ENCODE measurements at regions not wholly inside any gene's neighbourhood (a gene's known extent, or its start where the extent isn't known, plus 50 kb on each side); places are given as distances from the start of the nearest gene placed in this dataset.
"Not testable (repeated sequence)": the region's sequence is repeated elsewhere in the genome, so short reads cannot be mapped to it uniquely, and the experiment has no call there.

DNA sequence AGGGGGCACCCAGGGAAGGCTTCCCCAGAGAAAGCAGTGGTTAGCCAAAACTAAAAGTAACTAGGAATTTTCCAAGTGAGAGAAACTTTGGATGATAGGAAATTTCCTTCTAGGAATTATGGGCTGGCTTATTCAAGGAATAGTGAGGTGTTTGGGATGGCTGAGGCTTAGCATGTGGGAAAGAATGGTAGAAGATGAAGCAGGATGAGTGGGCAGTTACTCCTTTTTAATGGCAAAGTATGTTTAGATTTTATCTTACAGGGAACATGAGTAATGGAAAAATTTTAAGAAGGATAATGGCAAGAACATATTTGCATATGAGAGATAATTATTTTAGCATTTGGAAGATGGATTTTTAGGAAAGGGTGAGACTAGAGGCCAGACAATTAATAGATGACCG is 197.6 kb downstream of the SLC38A4 start:
- no peak for DNase-seq (ENCODE audit: low read depth, low spot score)
- Histone ChIP-seq H3K27me3 (ENCODE audit: insufficient read depth, insufficient read length) (no peaks in the 10 kb centered on the region), H3K9me3 (ENCODE audit: insufficient read depth, low read length) (no peaks in the 10 kb centered on the region), H3K36me3 (ENCODE audit: insufficient read depth, insufficient read length, low read length) (no peaks in the 10 kb centered on the region), H3K4me1 (ENCODE audit: insufficient read depth, insufficient read length) (no peaks in the 10 kb centered on the region), H3K4me3 (ENCODE audit: insufficient read length, low read depth) (no peak overlapping the region), H3K9ac (ENCODE audit: insufficient read length, low read depth) (no peak overlapping the region)
- TF ChIP-seq ZNF274 (IDR thresholded peaks at IDR 0.05; ENCODE audit: low read depth, low read length), result no peak
- TF ChIP-seq YY1 (IDR thresholded peaks at IDR 0.05; ENCODE audit: insufficient read depth, insufficient read length), result no peak
- no peak for TF ChIP-seq SUZ12 (IDR thresholded peaks at IDR 0.05; ENCODE audit: extremely low read depth, insufficient read depth, insufficient read length)

DNA sequence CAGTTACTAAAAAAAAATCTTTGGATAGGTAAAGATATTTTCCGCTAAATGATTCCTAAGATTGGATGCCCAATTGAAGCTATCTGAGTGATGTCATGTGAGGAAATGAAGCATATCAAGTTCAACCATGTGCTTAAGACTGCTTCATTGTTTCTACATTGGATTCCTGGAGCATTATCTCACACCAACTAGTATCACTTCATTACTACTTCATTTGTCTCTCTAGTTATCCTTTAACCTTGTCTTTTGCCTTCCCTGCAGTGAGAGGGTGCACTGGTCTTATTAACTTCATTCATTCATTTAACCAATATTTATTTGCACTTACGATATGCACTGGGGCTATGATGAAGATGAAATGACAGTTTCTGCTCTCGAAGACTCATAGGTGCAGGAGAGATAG is 198.1 kb downstream of the SLC38A4 start:
- Histone ChIP-seq H3K4me3 (ENCODE audit: insufficient read length, low read depth) (no peak overlapping the region), H3K4me1 (ENCODE audit: insufficient read depth, insufficient read length) (no peaks in the 10 kb centered on the region), H3K9ac (ENCODE audit: insufficient read length, low read depth) (no peak overlapping the region), H3K27me3 (ENCODE audit: insufficient read depth, insufficient read length) (no peaks in the 10 kb centered on the region), H3K36me3 (ENCODE audit: insufficient read depth, insufficient read length, low read length) (no peaks in the 10 kb centered on the region), H3K9me3 (ENCODE audit: insufficient read depth, low read length) (no peaks in the 10 kb centered on the region)
- no peak for TF ChIP-seq SUZ12 (IDR thresholded peaks at IDR 0.05; ENCODE audit: extremely low read depth, insufficient read depth, insufficient read length)
- no peak for TF ChIP-seq YY1 (IDR thresholded peaks at IDR 0.05; ENCODE audit: insufficient read depth, insufficient read length)
- TF ChIP-seq ZNF274 (IDR thresholded peaks at IDR 0.05; ENCODE audit: low read depth, low read length), result no peak
- DNase-seq (ENCODE audit: low read depth, low spot score), result no peak

DNA sequence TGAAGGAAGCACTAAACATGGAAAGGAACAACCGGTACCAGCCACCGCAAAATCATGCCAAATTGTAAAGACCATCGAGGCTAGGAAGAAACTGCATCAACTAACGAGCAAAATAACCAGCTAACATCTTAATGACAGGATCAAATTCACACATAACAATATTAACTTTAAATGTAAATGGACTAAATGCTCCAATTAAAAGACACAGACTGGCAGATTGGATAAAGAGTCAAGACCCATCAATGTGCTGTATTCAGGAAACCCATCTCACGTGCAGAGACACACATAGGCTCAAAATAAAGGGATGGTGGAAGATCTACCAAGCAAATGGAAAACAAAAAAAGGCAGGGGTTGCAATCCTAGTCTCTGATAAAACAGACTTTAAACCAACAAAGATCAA is 206.3 kb downstream of the SLC38A4 start:
- not testable (repeated sequence) for H3K4me3 ChIP-seq (ENCODE audit: insufficient read length, low read depth); H3K27me3 ChIP-seq (ENCODE audit: insufficient read depth, insufficient read length)

DNA sequence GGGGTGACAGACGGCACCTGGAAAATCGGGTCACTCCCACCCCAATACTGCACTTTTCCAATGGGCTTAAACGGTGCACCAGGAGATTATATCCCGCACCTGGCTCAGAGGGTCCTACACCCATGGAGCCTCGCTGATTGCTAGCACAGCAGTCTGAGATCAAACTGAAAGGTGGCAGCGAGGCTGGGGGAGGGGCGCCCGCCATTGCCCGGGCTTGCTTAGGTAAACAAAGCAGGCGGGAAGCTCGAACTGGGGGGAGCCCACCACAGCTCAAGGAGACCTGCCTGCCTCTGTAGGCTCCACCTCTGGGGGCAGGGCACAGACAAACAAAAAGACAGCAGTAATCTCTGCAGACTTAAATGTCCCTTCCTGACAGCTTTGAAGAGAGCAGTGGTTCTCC is 208.1 kb downstream of the SLC38A4 start:
- H3K27me3 ChIP-seq (ENCODE audit: insufficient read depth, insufficient read length); H3K36me3 ChIP-seq (ENCODE audit: insufficient read depth, insufficient read length, low read length); H3K4me1 ChIP-seq (ENCODE audit: insufficient read depth, insufficient read length); DNase-seq (ENCODE audit: low read depth, low spot score); H3K4me3 ChIP-seq (ENCODE audit: insufficient read length, low read depth); H3K9ac ChIP-seq (ENCODE audit: insufficient read length, low read depth): not testable (repeated sequence)
- H3K9me3 ChIP-seq (ENCODE audit: insufficient read depth, low read length), result peaks cover 25% of the 10 kb centered on the region

More for the DNA sequence above, 206.3 kb downstream of the SLC38A4 start:
- peaks cover 25% of the 10 kb centered on the region for H3K9me3 ChIP-seq (ENCODE audit: insufficient read depth, low read length)
- not testable (repeated sequence) for H3K4me1 ChIP-seq (ENCODE audit: insufficient read depth, insufficient read length); DNase-seq (ENCODE audit: low read depth, low spot score); H3K9ac ChIP-seq (ENCODE audit: insufficient read length, low read depth); H3K36me3 ChIP-seq (ENCODE audit: insufficient read depth, insufficient read length, low read length)

DNA sequence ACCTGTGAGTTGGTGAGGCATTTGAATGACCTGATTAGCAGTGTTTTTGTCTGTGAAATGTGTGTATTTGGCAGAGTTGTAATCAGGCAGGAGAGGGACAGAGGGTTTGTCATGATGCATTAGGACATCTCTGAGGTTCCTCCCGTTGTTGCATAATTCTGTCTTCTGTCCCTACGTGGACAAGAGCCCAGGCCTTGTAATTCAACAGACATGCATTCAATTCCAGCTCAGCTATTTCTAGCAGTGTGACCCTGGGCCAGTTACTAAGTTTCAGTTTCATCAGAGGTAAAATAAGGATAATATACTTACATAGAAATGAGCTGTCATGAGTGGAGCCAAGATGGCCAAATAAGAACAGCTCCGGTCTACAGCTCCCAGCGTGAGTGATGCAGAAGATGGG is 208.6 kb downstream of the SLC38A4 start:
- no peaks in the 10 kb centered on the region for H3K36me3 ChIP-seq (ENCODE audit: insufficient read depth, insufficient read length, low read length)
- TF ChIP-seq ZNF274 (IDR thresholded peaks at IDR 0.05; ENCODE audit: low read depth, low read length) (no peak), YY1 (IDR thresholded peaks at IDR 0.05; ENCODE audit: insufficient read depth, insufficient read length) (no peak), SUZ12 (IDR thresholded peaks at IDR 0.05; ENCODE audit: extremely low read depth, insufficient read depth, insufficient read length) (no peak)
- no peak overlapping the region for H3K4me3 ChIP-seq (ENCODE audit: insufficient read length, low read depth)
- peaks cover 25% of the 10 kb centered on the region for H3K9me3 ChIP-seq (ENCODE audit: insufficient read depth, low read length)
- H3K27me3 ChIP-seq (ENCODE audit: insufficient read depth, insufficient read length), result no peaks in the 10 kb centered on the region
- H3K4me1 ChIP-seq (ENCODE audit: insufficient read depth, insufficient read length), result no peaks in the 10 kb centered on the region
- no peak for DNase-seq (ENCODE audit: low read depth, low spot score)
- H3K9ac ChIP-seq (ENCODE audit: insufficient read length, low read depth), result no peak overlapping the region

DNA sequence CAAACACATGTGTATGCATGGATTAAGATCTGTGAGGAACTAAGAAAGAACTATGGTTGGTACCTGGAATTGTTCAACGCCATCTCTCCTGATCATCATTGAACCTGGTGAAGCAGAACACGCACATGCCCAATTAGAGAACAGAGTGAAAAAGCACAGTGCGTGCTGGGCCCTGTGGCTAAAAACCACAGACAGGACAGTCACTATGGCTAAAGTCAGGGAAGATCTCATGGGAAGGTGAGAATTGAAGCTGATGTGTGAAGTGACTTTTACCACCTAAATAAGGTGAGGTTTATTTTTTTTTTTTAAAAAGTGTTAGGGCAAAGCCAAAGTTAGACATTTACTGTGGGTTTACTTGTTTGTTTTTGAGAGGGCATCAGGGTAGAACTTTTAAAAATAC is 215.0 kb downstream of the SLC38A4 start:
- no peak for DNase-seq (ENCODE audit: low read depth, low spot score)
- H3K4me1 ChIP-seq (ENCODE audit: insufficient read depth, insufficient read length), result no peaks in the 10 kb centered on the region
- no peak overlapping the region for H3K4me3 ChIP-seq (ENCODE audit: insufficient read length, low read depth)
- no peaks in the 10 kb centered on the region for H3K27me3 ChIP-seq (ENCODE audit: insufficient read depth, insufficient read length)
- no peaks in the 10 kb centered on the region for H3K36me3 ChIP-seq (ENCODE audit: insufficient read depth, insufficient read length, low read length)
- H3K9ac ChIP-seq (ENCODE audit: insufficient read length, low read depth), result no peak overlapping the region
- TF ChIP-seq ZNF274 (IDR thresholded peaks at IDR 0.05; ENCODE audit: low read depth, low read length) (no peak), YY1 (IDR thresholded peaks at IDR 0.05; ENCODE audit: insufficient read depth, insufficient read length) (no peak), SUZ12 (IDR thresholded peaks at IDR 0.05; ENCODE audit: extremely low read depth, insufficient read depth, insufficient read length) (no peak)
- peaks cover 21% of the 10 kb centered on the region; the same call in 1 of the 2 replicates for H3K9me3 ChIP-seq (ENCODE audit: insufficient read depth, low read length)

DNA sequence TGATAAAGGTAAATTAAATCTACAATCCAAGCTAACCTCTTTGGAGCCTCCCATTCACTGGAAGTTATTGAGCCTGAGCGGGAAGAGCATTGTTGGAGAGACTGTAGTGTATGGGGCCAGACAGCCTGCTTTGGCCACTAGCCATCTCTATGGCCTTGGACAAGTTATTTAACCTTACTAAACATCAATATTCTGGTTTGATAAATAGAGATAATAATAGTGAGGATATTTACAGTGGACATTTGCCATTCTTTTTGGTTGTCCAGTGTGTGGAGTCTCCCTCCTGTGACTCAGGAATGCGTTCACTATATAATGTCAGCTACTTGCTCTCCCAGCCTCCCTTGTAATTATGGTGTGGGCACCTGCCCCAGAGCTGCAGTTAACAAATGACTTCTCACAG is 216.1 kb downstream of the SLC38A4 start:
- no peak overlapping the region for H3K9ac ChIP-seq (ENCODE audit: insufficient read length, low read depth)
- DNase-seq (ENCODE audit: low read depth, low spot score), result no peak
- H3K27me3 ChIP-seq (ENCODE audit: insufficient read depth, insufficient read length), result no peaks in the 10 kb centered on the region
- H3K4me3 ChIP-seq (ENCODE audit: insufficient read length, low read depth), result no peak overlapping the region
- H3K4me1 ChIP-seq (ENCODE audit: insufficient read depth, insufficient read length), result no peaks in the 10 kb centered on the region
- no peaks in the 10 kb centered on the region for H3K36me3 ChIP-seq (ENCODE audit: insufficient read depth, insufficient read length, low read length)
- peaks cover 11% of the 10 kb centered on the region; the same call in 1 of the 2 replicates for H3K9me3 ChIP-seq (ENCODE audit: insufficient read depth, low read length)
- no peak for TF ChIP-seq YY1 (IDR thresholded peaks at IDR 0.05; ENCODE audit: insufficient read depth, insufficient read length)
- no peak for TF ChIP-seq ZNF274 (IDR thresholded peaks at IDR 0.05; ENCODE audit: low read depth, low read length)
- no peak for TF ChIP-seq SUZ12 (IDR thresholded peaks at IDR 0.05; ENCODE audit: extremely low read depth, insufficient read depth, insufficient read length)

DNA sequence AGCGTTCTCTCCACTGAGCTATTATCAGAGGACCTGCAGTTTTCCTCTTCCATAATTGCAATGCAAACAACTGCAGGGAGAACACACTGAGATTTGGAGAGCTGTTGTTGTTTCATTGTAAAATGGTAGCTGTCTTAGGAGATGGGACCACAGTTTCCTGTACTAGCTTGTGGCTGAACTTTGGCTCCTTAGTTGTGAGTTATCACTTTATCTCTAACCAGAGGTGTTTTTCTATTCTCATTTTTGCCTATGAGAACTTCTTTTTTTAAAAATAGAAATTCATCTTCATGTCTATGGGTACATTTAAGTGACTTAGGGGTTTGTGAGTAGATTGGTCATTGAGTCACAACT is 216.5 kb downstream of the SLC38A4 start:
- H3K9ac ChIP-seq (ENCODE audit: insufficient read length, low read depth), result no peak overlapping the region
- H3K27me3 ChIP-seq (ENCODE audit: insufficient read depth, insufficient read length), result no peaks in the 10 kb centered on the region
- no peak for TF ChIP-seq SUZ12 (IDR thresholded peaks at IDR 0.05; ENCODE audit: extremely low read depth, insufficient read depth, insufficient read length)
- no peak for TF ChIP-seq YY1 (IDR thresholded peaks at IDR 0.05; ENCODE audit: insufficient read depth, insufficient read length)
- no peak for TF ChIP-seq ZNF274 (IDR thresholded peaks at IDR 0.05; ENCODE audit: low read depth, low read length)
- DNase-seq (ENCODE audit: low read depth, low spot score), result no peak
- peaks cover 10% of the 10 kb centered on the region; the same call in 1 of the 2 replicates for H3K9me3 ChIP-seq (ENCODE audit: insufficient read depth, low read length)
- no peaks in the 10 kb centered on the region for H3K36me3 ChIP-seq (ENCODE audit: insufficient read depth, insufficient read length, low read length)
- H3K4me1 ChIP-seq (ENCODE audit: insufficient read depth, insufficient read length), result no peaks in the 10 kb centered on the region
- H3K4me3 ChIP-seq (ENCODE audit: insufficient read length, low read depth), result no peak overlapping the region

All from NT2/D1 (cell line).